Keratinocyte (primary cell): ENCODE measurements at regions not wholly inside any gene's neighbourhood (a gene's known extent, or its start where the extent isn't known, plus 50 kb on each side); places are given as distances from the start of the nearest gene placed in this dataset.

Experiments
- DNase-seq: peaks from one replicate; pipeline ENCODE4 v3.0.0-alpha.2; 2011; ENCODE audit warnings: low read depth, missing footprints, low spot score
- FAIRE-seq: peaks from 2 replicates; lab custom pipeline; 2011; peaks lifted over from hg19 to GRCh38; lab: Jason Lieb, UNC
- H2AFZ ChIP-seq: 2 replicates; pipeline ENCODE4 v1.6.0; 2012; ENCODE audit warnings: low read length, control low read depth, inconsistent platforms; ENCODE audit not compliant: control insufficient read depth
- H3K27ac ChIP-seq: 2 replicates; pipeline ENCODE4 v1.5.1; 2011; ENCODE audit warnings: low read length; ENCODE audit not compliant: control insufficient read depth, insufficient read depth
- H3K27me3 ChIP-seq: 3 replicates; pipeline ENCODE4 v1.6.0; 2011; ENCODE audit warnings: low read length; ENCODE audit not compliant: control insufficient read depth, insufficient read depth; ENCODE audit errors: extremely low read depth
- H3K36me3 ChIP-seq, 2 experiments: 2 replicates in 1 of 2; 3 replicates in 1 of 2; pipeline ENCODE4 v1.5.1; 2011; ENCODE audit warnings: low read length in 2 of 2, mild to moderate bottlenecking in 1 of 2; ENCODE audit not compliant: control insufficient read depth in 2 of 2, insufficient read depth in 2 of 2; ENCODE audit errors: extremely low read depth in 1 of 2
- H3K4me1 ChIP-seq: 3 replicates; pipeline ENCODE4 v1.5.1; 2011; ENCODE audit warnings: low read length; ENCODE audit not compliant: control insufficient read depth, insufficient read depth; ENCODE audit errors: extremely low read depth
- H3K4me2 ChIP-seq: 3 replicates; pipeline ENCODE4 v1.6.0; 2011; ENCODE audit warnings: low read depth, low read length; ENCODE audit not compliant: control insufficient read depth, insufficient read depth; ENCODE audit errors: extremely low read depth
- H3K4me3 ChIP-seq, 3 experiments: fragments of 200-600 bp in 1 of 3; sonication (generic) in 1 of 3; 2 replicates in 2 of 3; 3 replicates in 1 of 3; pipeline ENCODE4 v1.5.1; 2011 to 2016; ENCODE audit warnings: low read length in 3 of 3, mild to moderate bottlenecking in 3 of 3, control low read depth in 2 of 3, inconsistent platforms in 1 of 3, low read depth in 1 of 3, mixed read lengths in 1 of 3, mixed run types in 1 of 3, moderate library complexity in 1 of 3; ENCODE audit not compliant: control insufficient read depth in 2 of 3, insufficient read depth in 2 of 3; ENCODE audit errors: extremely low read depth in 1 of 3
- H3K79me2 ChIP-seq: 2 replicates; pipeline ENCODE4 v1.6.0; 2012; ENCODE audit warnings: low read length; ENCODE audit not compliant: control insufficient read depth, insufficient read depth
- H3K9ac ChIP-seq: 3 replicates; pipeline ENCODE4 v1.6.0; 2011; ENCODE audit warnings: low read length; ENCODE audit not compliant: control insufficient read depth, insufficient read depth; ENCODE audit errors: extremely low read depth
- H3K9me1 ChIP-seq: 3 replicates; pipeline ENCODE4 v1.6.0; 2011; ENCODE audit warnings: low read length; ENCODE audit not compliant: control insufficient read depth, insufficient read depth; ENCODE audit errors: extremely low read depth
- H3K9me3 ChIP-seq: 2 replicates; pipeline ENCODE4 v1.5.1; 2012; ENCODE audit warnings: low read depth, low read length; ENCODE audit not compliant: control insufficient read depth
- H4K20me1 ChIP-seq: 3 replicates; pipeline ENCODE4 v1.6.0; 2011; ENCODE audit warnings: low read length; ENCODE audit not compliant: control insufficient read depth, insufficient read depth; ENCODE audit errors: extremely low read depth
- EZH2 ChIP-seq: IDR thresholded peaks from one replicate; pipeline ENCODE4 v1.6.1; 2012; ENCODE audit warnings: inconsistent platforms, mild to moderate bottlenecking, low read length, moderate library complexity
- dilution Hi-C: fragments of 300-500 bp; cut with MboI; formaldehyde crosslinking; loops from one replicate; pipeline ENCODE4 v1.7.0; 2020; ENCODE audit warnings: low sequenced_read_pairs; ENCODE audit not compliant: extremely low pct_ligation_motif_present
- TF ChIP-seq, protein P1 (sequence below), 3 experiments: IDR thresholded peaks in 1 of 3; conservative IDR thresholded peaks in 1 of 3; optimal IDR thresholded peaks in 1 of 3; 2 replicates in 2 of 3; 3 replicates in 1 of 3; pipeline versions ENCODE3 to v1.5.1; 2011; ENCODE audit warnings: low read length in 3 of 3, mild to moderate bottlenecking in 3 of 3, moderate library complexity in 2 of 3, control low read depth in 1 of 3, inconsistent platforms in 1 of 3; ENCODE audit not compliant: insufficient read depth in 2 of 3; ENCODE audit errors: extremely low read depth in 1 of 3

DNA sequence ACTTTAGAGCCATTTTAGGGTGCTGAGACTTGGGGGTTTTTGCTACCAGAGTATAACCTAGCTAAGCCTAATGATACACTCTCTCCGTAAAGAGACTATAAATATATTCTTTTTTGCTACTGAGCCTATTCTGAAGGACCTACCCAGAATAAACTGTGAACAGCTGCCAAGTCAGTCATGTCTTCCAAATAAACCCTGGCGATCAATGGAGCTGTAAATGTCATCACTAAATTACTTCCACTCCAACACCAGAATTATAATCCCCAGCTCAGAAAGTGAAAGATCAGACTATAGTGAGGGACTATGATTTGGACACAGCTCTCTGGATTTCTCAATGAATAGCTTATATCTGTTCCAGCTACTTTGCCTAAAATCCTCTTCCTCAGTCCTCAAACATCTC is 178.9 kb downstream of the METTL4 start:
- Histone ChIP-seq H3K4me3 (no peak overlapping the region), H3K9ac (no peak overlapping the region), H3K27ac (no peak overlapping the region), H3K27me3 (no peaks in the 10 kb centered on the region), H3K9me1 (no peaks in the 10 kb centered on the region), H2AFZ (no peak overlapping the region), H3K9me3 (no peaks in the 10 kb centered on the region), H3K79me2 (no peaks in the 10 kb centered on the region), H3K4me2 (no peak overlapping the region), H3K4me1 (no peaks in the 10 kb centered on the region), H4K20me1 (no peaks in the 10 kb centered on the region), H3K36me3 (no peaks in the 10 kb centered on the region)
- TF ChIP-seq, protein P1, sequence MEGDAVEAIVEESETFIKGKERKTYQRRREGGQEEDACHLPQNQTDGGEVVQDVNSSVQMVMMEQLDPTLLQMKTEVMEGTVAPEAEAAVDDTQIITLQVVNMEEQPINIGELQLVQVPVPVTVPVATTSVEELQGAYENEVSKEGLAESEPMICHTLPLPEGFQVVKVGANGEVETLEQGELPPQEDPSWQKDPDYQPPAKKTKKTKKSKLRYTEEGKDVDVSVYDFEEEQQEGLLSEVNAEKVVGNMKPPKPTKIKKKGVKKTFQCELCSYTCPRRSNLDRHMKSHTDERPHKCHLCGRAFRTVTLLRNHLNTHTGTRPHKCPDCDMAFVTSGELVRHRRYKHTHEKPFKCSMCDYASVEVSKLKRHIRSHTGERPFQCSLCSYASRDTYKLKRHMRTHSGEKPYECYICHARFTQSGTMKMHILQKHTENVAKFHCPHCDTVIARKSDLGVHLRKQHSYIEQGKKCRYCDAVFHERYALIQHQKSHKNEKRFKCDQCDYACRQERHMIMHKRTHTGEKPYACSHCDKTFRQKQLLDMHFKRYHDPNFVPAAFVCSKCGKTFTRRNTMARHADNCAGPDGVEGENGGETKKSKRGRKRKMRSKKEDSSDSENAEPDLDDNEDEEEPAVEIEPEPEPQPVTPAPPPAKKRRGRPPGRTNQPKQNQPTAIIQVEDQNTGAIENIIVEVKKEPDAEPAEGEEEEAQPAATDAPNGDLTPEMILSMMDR (optimal IDR thresholded peaks at IDR 0.05 in 1 of 3, IDR thresholded peaks at IDR 0.05 in 1 of 3, conservative IDR thresholded peaks at IDR 0.05 in 1 of 3; ENCODE audit: extremely low read depth in 1 of 3, insufficient read depth in 2 of 3, low read length in 3 of 3) = no peak
- DNase-seq (no peak), FAIRE-seq (no peak)
- dilution Hi-C loops = no loop called here

DNA sequence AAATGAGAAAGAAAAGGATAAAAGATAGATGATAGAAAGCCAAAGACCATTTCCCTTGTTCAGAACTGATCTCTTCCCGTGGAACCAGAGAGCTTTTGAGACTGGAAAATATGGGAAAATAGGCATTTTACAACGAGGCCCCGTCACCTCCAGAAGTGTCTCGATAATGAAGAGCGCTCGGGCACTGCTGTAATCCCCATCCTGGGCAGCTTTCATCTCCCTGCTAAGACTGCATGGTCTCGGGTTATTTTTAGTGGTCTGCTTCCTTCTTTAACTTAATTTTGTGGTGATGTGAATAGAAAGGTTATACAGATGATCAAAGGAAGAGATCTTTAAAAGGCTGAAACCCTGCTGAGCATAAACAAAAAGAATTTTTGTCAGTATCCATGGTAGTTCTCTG is 176.6 kb downstream of the METTL4 start:
- Histone ChIP-seq H3K4me1 (no peaks in the 10 kb centered on the region), H3K4me3 (no peak overlapping the region), H3K36me3 (no peaks in the 10 kb centered on the region), H3K27ac (no peak overlapping the region), H3K9me3 (no peaks in the 10 kb centered on the region), H3K4me2 (no peak overlapping the region), H3K9ac (no peak overlapping the region), H3K79me2 (no peaks in the 10 kb centered on the region), H4K20me1 (no peaks in the 10 kb centered on the region), H3K9me1 (no peaks in the 10 kb centered on the region), H2AFZ (no peak overlapping the region), H3K27me3 (no peaks in the 10 kb centered on the region)
- no peak for DNase-seq
- dilution Hi-C loops = no loop called here
- TF ChIP-seq EZH2 = no peak
- TF ChIP-seq, protein P1 (optimal IDR thresholded peaks at IDR 0.05 in 1 of 3, IDR thresholded peaks at IDR 0.05 in 1 of 3, conservative IDR thresholded peaks at IDR 0.05 in 1 of 3; ENCODE audit: extremely low read depth in 1 of 3, insufficient read depth in 2 of 3, low read length in 3 of 3) = no peak
- no peak for FAIRE-seq
